ENCODE measurements at regions not wholly inside any gene's neighbourhood (a gene's known extent, or its start where the extent isn't known, plus 50 kb on each side); places are given as distances from the start of the nearest gene placed in this dataset.

DNA sequence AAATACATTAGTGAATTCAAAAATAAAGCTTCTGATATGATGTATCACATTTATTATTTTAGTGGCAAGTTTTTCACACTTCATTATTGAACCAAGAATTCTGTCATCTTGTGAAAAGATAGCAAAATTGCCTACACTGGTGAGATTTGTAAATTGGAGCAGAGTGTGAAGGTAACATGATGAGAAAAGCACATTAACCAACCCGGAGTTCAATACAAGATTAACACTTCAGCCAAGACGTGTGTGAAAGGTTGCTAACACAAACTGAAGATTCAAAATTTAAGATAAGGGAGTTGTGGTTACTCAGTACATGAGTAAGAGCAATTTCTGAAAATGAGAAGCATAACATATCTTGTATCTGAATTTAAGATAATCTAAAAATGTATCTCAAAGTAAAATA is 346.7 kb downstream of the PDHA2 start:
- no peak for TF ChIP-seq EZH2 (IDR thresholded peaks at IDR 0.05; ENCODE audit: borderline replicate concordance, insufficient read depth, low read depth, low read length, poor library complexity, severe bottlenecking)
- TF ChIP-seq, protein P1, sequence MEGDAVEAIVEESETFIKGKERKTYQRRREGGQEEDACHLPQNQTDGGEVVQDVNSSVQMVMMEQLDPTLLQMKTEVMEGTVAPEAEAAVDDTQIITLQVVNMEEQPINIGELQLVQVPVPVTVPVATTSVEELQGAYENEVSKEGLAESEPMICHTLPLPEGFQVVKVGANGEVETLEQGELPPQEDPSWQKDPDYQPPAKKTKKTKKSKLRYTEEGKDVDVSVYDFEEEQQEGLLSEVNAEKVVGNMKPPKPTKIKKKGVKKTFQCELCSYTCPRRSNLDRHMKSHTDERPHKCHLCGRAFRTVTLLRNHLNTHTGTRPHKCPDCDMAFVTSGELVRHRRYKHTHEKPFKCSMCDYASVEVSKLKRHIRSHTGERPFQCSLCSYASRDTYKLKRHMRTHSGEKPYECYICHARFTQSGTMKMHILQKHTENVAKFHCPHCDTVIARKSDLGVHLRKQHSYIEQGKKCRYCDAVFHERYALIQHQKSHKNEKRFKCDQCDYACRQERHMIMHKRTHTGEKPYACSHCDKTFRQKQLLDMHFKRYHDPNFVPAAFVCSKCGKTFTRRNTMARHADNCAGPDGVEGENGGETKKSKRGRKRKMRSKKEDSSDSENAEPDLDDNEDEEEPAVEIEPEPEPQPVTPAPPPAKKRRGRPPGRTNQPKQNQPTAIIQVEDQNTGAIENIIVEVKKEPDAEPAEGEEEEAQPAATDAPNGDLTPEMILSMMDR (IDR thresholded peaks at IDR 0.05), result no peak
- H3K27ac Mint-ChIP-seq, result no peak overlapping the region
- Histone ChIP-seq H3K36me3 (replicated peaks in 1 of 2; ENCODE audit: control extremely low read depth in 1 of 2, control insufficient read depth in 1 of 2, extremely low read depth in 1 of 2, insufficient read depth in 2 of 2, low read length in 1 of 2) (no peaks in the 10 kb centered on the region), H3K9me3 (ENCODE audit: control extremely low read depth in 1 of 3, control insufficient read depth in 2 of 3, insufficient read depth in 1 of 3, low read length in 2 of 3) (peaks cover 0 to 3% (median 0%) of the 10 kb centered on the region in 3 donors), H3K4me2 (replicated peaks; ENCODE audit: low read depth, low read length, poor library complexity, severe bottlenecking) (no peak overlapping the region), H3K4me3 (ENCODE audit: control extremely low read depth in 1 of 5, extremely low read depth in 1 of 5, insufficient read depth in 1 of 5, low read depth in 2 of 5, low read length in 4 of 5) (no peak overlapping the region), H4K20me1 (ENCODE audit: control insufficient read depth, insufficient read depth, low read length, poor library complexity, severe bottlenecking) (no peaks in the 10 kb centered on the region), H3K27ac (ENCODE audit: low read length in 2 of 2) (no peak overlapping the region), H3K27me3 (replicated peaks in 1 of 4; ENCODE audit: control extremely low read depth in 1 of 4, control insufficient read depth in 3 of 4, insufficient read depth in 4 of 4, low read length in 3 of 4) (no peaks in the 10 kb centered on the region), H3K4me1 (ENCODE audit: control insufficient read depth in 2 of 2, insufficient read depth in 2 of 2, low read length in 2 of 2) (no peaks in the 10 kb centered on the region), H2AFZ (ENCODE audit: insufficient read depth, low read depth, low read length, poor library complexity, severe bottlenecking) (no peak overlapping the region), H3K9ac (ENCODE audit: low read length) (no peak overlapping the region), H3K79me2 (ENCODE audit: control insufficient read depth, insufficient read depth, low read length) (no peaks in the 10 kb centered on the region)
- intact Hi-C loops (cut with micrococcal nuclease), result no loop called here
- no peak for ATAC-seq (ENCODE audit: low read depth)
- CTCF ChIA-PET, result no interaction called here
- no peaks in the 10 kb centered on the region for H3K27me3 Mint-ChIP-seq
- POLR2A ChIA-PET, result no interaction called here
- DNase-seq, result no peak
- WGBS (ENCODE audit: insufficient coverage), result no CpG with 5 or more reads among the region's 2 CpGs
- H3K4me3 Mint-ChIP-seq, result no peak overlapping the region
- peaks cover 3% of the 10 kb centered on the region for H3K9me3 Mint-ChIP-seq (ENCODE audit: insufficient read depth)
- H3K4me1 Mint-ChIP-seq, result no peaks in the 10 kb centered on the region

GRCh38 chr4:96189761-96190160 is 349.9 kb downstream of the PDHA2 start:
- Histone ChIP-seq H3K9ac (ENCODE audit: low read length) (no peak overlapping the region), H3K4me3 (ENCODE audit: control extremely low read depth in 1 of 5, extremely low read depth in 1 of 5, insufficient read depth in 1 of 5, low read depth in 2 of 5, low read length in 4 of 5) (no peak overlapping the region), H2AFZ (ENCODE audit: insufficient read depth, low read depth, low read length, poor library complexity, severe bottlenecking) (no peak overlapping the region), H3K27ac (ENCODE audit: low read length in 2 of 2) (no peak overlapping the region), H3K9me3 (ENCODE audit: control extremely low read depth in 1 of 3, control insufficient read depth in 2 of 3, insufficient read depth in 1 of 3, low read length in 2 of 3) (peaks cover 0 to 3% (median 0%) of the 10 kb centered on the region in 3 donors), H4K20me1 (ENCODE audit: control insufficient read depth, insufficient read depth, low read length, poor library complexity, severe bottlenecking) (no peaks in the 10 kb centered on the region), H3K36me3 (replicated peaks in 1 of 2; ENCODE audit: control extremely low read depth in 1 of 2, control insufficient read depth in 1 of 2, extremely low read depth in 1 of 2, insufficient read depth in 2 of 2, low read length in 1 of 2) (no peaks in the 10 kb centered on the region), H3K4me2 (replicated peaks; ENCODE audit: low read depth, low read length, poor library complexity, severe bottlenecking) (no peak overlapping the region), H3K4me1 (ENCODE audit: control insufficient read depth in 2 of 2, insufficient read depth in 2 of 2, low read length in 2 of 2) (no peaks in the 10 kb centered on the region), H3K27me3 (replicated peaks in 1 of 4; ENCODE audit: control extremely low read depth in 1 of 4, control insufficient read depth in 3 of 4, insufficient read depth in 4 of 4, low read length in 3 of 4) (no peaks in the 10 kb centered on the region), H3K79me2 (ENCODE audit: control insufficient read depth, insufficient read depth, low read length) (no peaks in the 10 kb centered on the region)
- Mint-ChIP-seq H3K4me1 (no peaks in the 10 kb centered on the region), H3K27me3 (no peaks in the 10 kb centered on the region), H3K4me3 (no peak overlapping the region), H3K27ac (no peak overlapping the region), H3K9me3 (ENCODE audit: insufficient read depth) (peaks cover 5% of the 10 kb centered on the region)
- TF ChIP-seq EZH2 (IDR thresholded peaks at IDR 0.05; ENCODE audit: borderline replicate concordance, insufficient read depth, low read depth, low read length, poor library complexity, severe bottlenecking), result no peak
- TF ChIP-seq, protein P1 (IDR thresholded peaks at IDR 0.05), result no peak
- intact Hi-C loops (cut with micrococcal nuclease), result no loop called here
- DNase-seq (no peak), ATAC-seq (ENCODE audit: low read depth) (no peak)
- ChIA-PET CTCF (no interaction called here), POLR2A (no interaction called here)
